ENCODE measurements at regions not wholly inside any gene's neighbourhood (a gene's known extent, or its start where the extent isn't known, plus 50 kb on each side); places are given as distances from the start of the nearest gene placed in this dataset.

DNA sequence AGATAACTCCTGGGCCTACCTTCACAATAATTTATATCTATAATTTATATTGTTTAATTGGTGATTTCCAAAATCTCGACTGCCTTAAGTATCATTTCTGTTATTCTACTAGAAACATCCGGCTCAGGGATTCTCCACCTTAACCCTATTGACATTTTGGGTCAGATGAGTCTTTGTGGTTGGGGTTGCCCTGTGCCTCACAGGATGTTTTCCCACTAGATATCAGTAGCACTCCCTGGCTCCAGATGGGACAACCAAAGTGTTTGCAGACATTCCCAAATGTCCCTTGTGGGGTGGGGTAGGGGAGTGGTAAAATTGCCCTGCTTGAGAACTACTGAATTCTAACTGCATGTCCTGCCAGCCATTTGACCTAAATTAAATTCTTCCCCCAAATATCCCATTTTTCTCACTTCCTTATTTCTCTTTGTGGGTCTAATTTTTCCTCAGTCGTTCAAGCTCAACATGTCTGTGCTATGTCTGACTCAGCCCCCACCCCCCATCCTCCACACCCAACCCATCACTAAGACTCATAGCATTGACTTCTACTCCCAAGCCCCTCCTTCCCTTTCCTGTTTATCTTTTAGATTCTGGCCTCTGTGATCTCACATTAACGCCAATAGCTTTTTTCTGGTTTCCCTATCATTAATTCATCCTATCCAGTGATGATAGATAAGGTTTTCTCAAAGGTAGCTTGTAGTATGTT, 545.1 kb downstream of the EFNB2 start:
- TF ChIP-seq EZH2 (IDR thresholded peaks at IDR 0.05; ENCODE audit: low read depth, low read length, severe bottlenecking) (no peak), CBX5 (IDR thresholded peaks at IDR 0.05; ENCODE audit: low read depth, low read length) (no peak), GABPA (IDR thresholded peaks at IDR 0.05; ENCODE audit: borderline replicate concordance, insufficient read depth, low read length) (no peak), CEBPB (IDR thresholded peaks at IDR 0.05; ENCODE audit: low read depth, low read length) (no peak), POU5F1 (IDR thresholded peaks at IDR 0.05; ENCODE audit: low read depth, low read length) (no peak), SIRT6 (IDR thresholded peaks at IDR 0.05; ENCODE audit: low read length) (no peak), POLR2AphosphoS5 (IDR thresholded peaks at IDR 0.05; ENCODE audit: low read depth, low read length) (no peak), POLR2A (IDR thresholded peaks at IDR 0.05; ENCODE audit: control extremely low read depth in 1 of 2, low read depth in 2 of 2, low read length in 2 of 2) (no peak)
- TF ChIP-seq, protein P1, sequence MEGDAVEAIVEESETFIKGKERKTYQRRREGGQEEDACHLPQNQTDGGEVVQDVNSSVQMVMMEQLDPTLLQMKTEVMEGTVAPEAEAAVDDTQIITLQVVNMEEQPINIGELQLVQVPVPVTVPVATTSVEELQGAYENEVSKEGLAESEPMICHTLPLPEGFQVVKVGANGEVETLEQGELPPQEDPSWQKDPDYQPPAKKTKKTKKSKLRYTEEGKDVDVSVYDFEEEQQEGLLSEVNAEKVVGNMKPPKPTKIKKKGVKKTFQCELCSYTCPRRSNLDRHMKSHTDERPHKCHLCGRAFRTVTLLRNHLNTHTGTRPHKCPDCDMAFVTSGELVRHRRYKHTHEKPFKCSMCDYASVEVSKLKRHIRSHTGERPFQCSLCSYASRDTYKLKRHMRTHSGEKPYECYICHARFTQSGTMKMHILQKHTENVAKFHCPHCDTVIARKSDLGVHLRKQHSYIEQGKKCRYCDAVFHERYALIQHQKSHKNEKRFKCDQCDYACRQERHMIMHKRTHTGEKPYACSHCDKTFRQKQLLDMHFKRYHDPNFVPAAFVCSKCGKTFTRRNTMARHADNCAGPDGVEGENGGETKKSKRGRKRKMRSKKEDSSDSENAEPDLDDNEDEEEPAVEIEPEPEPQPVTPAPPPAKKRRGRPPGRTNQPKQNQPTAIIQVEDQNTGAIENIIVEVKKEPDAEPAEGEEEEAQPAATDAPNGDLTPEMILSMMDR (IDR thresholded peaks at IDR 0.05; ENCODE audit: control extremely low read depth in 1 of 3, insufficient read depth in 1 of 3, low read depth in 1 of 3, low read length in 3 of 3): no peak
- TF ChIP-seq, protein P2, sequence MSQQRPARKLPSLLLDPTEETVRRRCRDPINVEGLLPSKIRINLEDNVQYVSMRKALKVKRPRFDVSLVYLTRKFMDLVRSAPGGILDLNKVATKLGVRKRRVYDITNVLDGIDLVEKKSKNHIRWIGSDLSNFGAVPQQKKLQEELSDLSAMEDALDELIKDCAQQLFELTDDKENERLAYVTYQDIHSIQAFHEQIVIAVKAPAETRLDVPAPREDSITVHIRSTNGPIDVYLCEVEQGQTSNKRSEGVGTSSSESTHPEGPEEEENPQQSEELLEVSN (IDR thresholded peaks at IDR 0.05): no peak
